Ishikawa (cell line): ENCODE measurements at regions not wholly inside any gene's neighbourhood (a gene's known extent, or its start where the extent isn't known, plus 50 kb on each side); places are given as distances from the start of the nearest gene placed in this dataset.

Experiments used
- CEBPB ChIP-seq: IDR thresholded peaks from 2 replicates; pipeline ENCODE4 v1.6.1; 2012
- CREB1 ChIP-seq: IDR thresholded peaks from 2 replicates; pipeline ENCODE4 v1.6.1; 2012; ENCODE audit warnings: low read depth
- EGR1 ChIP-seq: IDR thresholded peaks from 2 replicates; pipeline ENCODE4 v1.6.1; 2012
- EP300 ChIP-seq: IDR thresholded peaks from 2 replicates; pipeline ENCODE4 v1.6.1; 2012; ENCODE audit warnings: borderline replicate concordance
- FOXM1 ChIP-seq: IDR thresholded peaks from 2 replicates; pipeline ENCODE4 v1.6.1; 2012; ENCODE audit warnings: low read depth, borderline replicate concordance
- MAX ChIP-seq: IDR thresholded peaks from 2 replicates; pipeline ENCODE4 v1.6.1; 2012
- NFIC ChIP-seq: IDR thresholded peaks from 2 replicates; pipeline ENCODE4 v1.6.1; 2012
- RAD21 ChIP-seq: IDR thresholded peaks from 2 replicates; pipeline ENCODE4 v1.6.1; 2012; ENCODE audit warnings: low read depth
- REST ChIP-seq: IDR thresholded peaks from 2 replicates; pipeline ENCODE4 v1.6.1; 2012; ENCODE audit warnings: low read depth, mild to moderate bottlenecking
- TAF1 ChIP-seq: IDR thresholded peaks from 2 replicates; pipeline ENCODE4 v1.6.1; 2012; ENCODE audit warnings: low read depth, mild to moderate bottlenecking
- TCF12 ChIP-seq: IDR thresholded peaks from 2 replicates; pipeline ENCODE4 v1.6.1; 2012; ENCODE audit warnings: low read depth
- TEAD4 ChIP-seq: IDR thresholded peaks from 2 replicates; pipeline ENCODE4 v1.6.1; 2012
- USF1 ChIP-seq: IDR thresholded peaks from 2 replicates; pipeline ENCODE4 v1.6.1; 2012
- YY1 ChIP-seq: IDR thresholded peaks from 2 replicates; pipeline ENCODE4 v1.6.1; 2012; ENCODE audit warnings: low read depth
- ZBTB7A ChIP-seq: IDR thresholded peaks from 2 replicates; pipeline ENCODE4 v1.6.1; 2012; ENCODE audit warnings: low read depth

- no peak for TF ChIP-seq NFIC
- no peak for TF ChIP-seq ZBTB7A
- no peak for TF ChIP-seq CREB1
- no peak for TF ChIP-seq TAF1
- TF ChIP-seq TEAD4 = no peak
- no peak for TF ChIP-seq TCF12
- no peak for TF ChIP-seq USF1
- TF ChIP-seq RAD21 = no peak
- TF ChIP-seq EP300 = no peak
- no peak for TF ChIP-seq YY1
- TF ChIP-seq MAX = no peak
- TF ChIP-seq REST = no peak
- TF ChIP-seq FOXM1 = no peak
- no peak for TF ChIP-seq CEBPB
- no peak for TF ChIP-seq EGR1
These were observed 1418.3 kb downstream of the NCAM2 start for GRCh38 chr21:22416555-22416954.

- TF ChIP-seq YY1 (no peak), RAD21 (no peak), TAF1 (no peak), EP300 (no peak), EGR1 (no peak), FOXM1 (no peak), TEAD4 (no peak), REST (no peak), CREB1 (no peak)
These were observed 1423.4 kb downstream of the NCAM2 start for GRCh38 chr21:22421416-22422180.

GRCh38 chr21:22438428-22439086 lies 1440.3 kb downstream of the NCAM2 start:
- TF ChIP-seq NFIC = no peak
- TF ChIP-seq RAD21 = no peak
- no peak for TF ChIP-seq MAX
- no peak for TF ChIP-seq USF1

GRCh38 chr21:22444990-22445389 lies 1446.8 kb downstream of the NCAM2 start:
- TF ChIP-seq TAF1 = no peak
- TF ChIP-seq FOXM1 = no peak

- TF ChIP-seq RAD21 = no peak
- TF ChIP-seq EGR1 = no peak
- TF ChIP-seq TAF1 = no peak
- no peak for TF ChIP-seq EP300
- TF ChIP-seq NFIC = no peak
- no peak for TF ChIP-seq YY1
- no peak for TF ChIP-seq FOXM1
- TF ChIP-seq CREB1 = no peak
- no peak for TF ChIP-seq TCF12
- no peak for TF ChIP-seq REST
- no peak for TF ChIP-seq MAX
- TF ChIP-seq TEAD4 = no peak
- no peak for TF ChIP-seq CEBPB
- TF ChIP-seq USF1 = no peak
These were observed 1452.3 kb downstream of the NCAM2 start for GRCh38 chr21:22450507-22450906.
